SK-MEL-5 (cell line): ENCODE measurements at regions not wholly inside any gene's neighbourhood (a gene's known extent, or its start where the extent isn't known, plus 50 kb on each side); places are given as distances from the start of the nearest gene placed in this dataset.

Experiments
- DNase-seq: peaks from one replicate; pipeline ENCODE4 v3.0.0-alpha.2; 2016; ENCODE audit warnings: low read depth, low spot score
- in situ Hi-C: cut with HindIII; loops from 2 replicates; pipeline ENCODE4 v1.10.0; 2016; ENCODE audit warnings: low sequenced_read_pairs, high pct_unique_total_duplicates, low pct_unique_long_range_greater_than_20kb
- small RNA-seq, 2 experiments: library from RNA; depleted of rRNA; stranded (forward); fragments of <200 nt; gene quantifications; one replicate each; pipeline ENCODE3, GENCODE V24; 2014

GRCh38 chr2:207472343-207473048 lies 57.3 kb upstream of the CREB1 start:
- no peak for DNase-seq
- in situ Hi-C loops = no loop called here

- in situ Hi-C loops = no loop called here
- peak; percentile 81 for DNase-seq
Measured at GRCh38 chr2:207473049-207473930, 56.5 kb upstream of the CREB1 start.

GRCh38 chr2:207473931-207474235 lies 55.9 kb upstream of the CREB1 start:
- no peak for DNase-seq
- in situ Hi-C loops = no loop called here

GRCh38 chr2:207474863-207475485 lies 54.8 kb upstream of the CREB1 start:
- peak; percentile 65 for DNase-seq
- in situ Hi-C loops = no loop called here

GRCh38 chr2:207475546-207475945 lies 54.2 kb upstream of the CREB1 start:
- no peak for DNase-seq
- in situ Hi-C loops = no loop called here

- no peak for DNase-seq
- in situ Hi-C loops = no loop called here
Measured at GRCh38 chr2:207477896-207478295, 51.9 kb upstream of the CREB1 start.

GRCh38 chr2:207478572-207478971 lies 51.2 kb upstream of the CREB1 start:
- in situ Hi-C loops = no loop called here
- no peak for DNase-seq

- in situ Hi-C loops = no loop called here
- DNase-seq = no peak
Measured at GRCh38 chr2:207479198-207479785, 50.5 kb upstream of the CREB1 start.

Small RNA genes in the stretch of these regions (small RNA-seq; reads per million reads assigned to genes)
- gene MIR1302-4 = 0 reads per million in 2 experiments
